GM21367 (cell line): ENCODE measurements at regions not wholly inside any gene's neighbourhood (a gene's known extent, or its start where the extent isn't known, plus 50 kb on each side); places are given as distances from the start of the nearest gene placed in this dataset.
"Not testable (repeated sequence)": the region's sequence is repeated elsewhere in the genome, so short reads cannot be mapped to it uniquely, and the experiment has no call there.

Experiments
- ATAC-seq: cut with Tn5 transposase; IDR thresholded peaks from one replicate; pipeline ENCODE4 v1.9.1; 2021; ENCODE audit not compliant: unreplicated experiment

- no peak for ATAC-seq
Measured at GRCh38 chrX:30008031-30008430, 207.3 kb upstream of the MAGEB2 start.

DNA sequence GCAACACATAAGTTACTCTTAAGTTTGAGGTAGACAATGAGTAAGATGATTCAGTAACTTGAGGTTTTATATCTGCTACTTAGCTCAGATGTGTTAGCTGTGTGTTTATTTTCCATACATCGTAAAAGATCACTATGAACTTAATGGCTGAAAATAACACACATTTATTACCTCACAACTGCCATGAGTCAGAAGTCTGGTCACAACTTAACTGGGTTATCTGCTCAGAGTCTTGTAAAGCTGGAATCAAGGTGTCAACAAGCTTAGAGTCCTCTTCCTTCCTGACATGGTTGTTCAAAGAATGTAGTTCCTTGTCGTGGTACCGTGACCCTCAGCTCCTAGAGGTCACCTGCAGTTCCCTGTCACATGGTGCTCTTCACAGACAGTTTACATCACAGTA lies 204.9 kb upstream of the MAGEB2 start:
- no peak for ATAC-seq

DNA sequence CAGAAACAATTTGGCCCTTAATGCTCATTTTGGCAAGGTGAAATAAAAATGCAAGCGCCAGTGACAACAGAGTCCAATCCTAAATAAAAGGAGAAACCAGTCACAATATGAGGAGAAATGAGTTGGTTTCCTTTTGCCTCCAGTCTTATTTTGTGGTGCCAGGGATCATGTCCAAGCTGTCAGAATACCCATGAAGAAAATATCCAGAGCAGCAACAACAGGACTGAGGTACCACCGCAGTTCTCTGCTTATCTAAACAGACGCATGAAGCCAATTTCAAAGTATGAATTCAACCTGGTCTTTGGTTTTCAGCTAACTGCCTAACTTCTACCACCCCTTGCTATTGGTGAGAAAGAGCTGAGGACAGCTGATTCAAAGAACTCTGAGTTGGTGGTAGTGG lies 199.9 kb upstream of the MAGEB2 start:
- ATAC-seq, result no peak

DNA sequence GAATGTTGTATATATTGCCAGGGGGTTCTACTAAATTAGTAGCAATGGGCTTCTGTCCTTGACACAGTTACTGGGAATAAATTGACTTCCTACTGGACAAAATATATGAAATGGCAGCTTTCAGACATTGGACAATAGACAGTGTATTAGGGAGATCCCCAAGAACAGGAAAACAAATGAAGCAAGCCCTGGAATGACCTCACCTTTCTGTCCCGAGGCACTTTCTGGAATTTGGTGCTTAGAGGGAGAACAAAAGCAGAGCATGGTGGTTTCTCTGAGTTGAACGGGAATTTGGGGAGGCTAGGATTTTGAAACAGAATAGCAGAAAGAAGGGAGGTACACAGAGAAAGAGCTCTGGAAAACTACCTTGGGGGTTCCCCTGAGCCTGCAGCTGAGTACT lies 187.7 kb upstream of the MAGEB2 start:
- no peak for ATAC-seq

GRCh38 chrX:30036406-30036805 lies 179.0 kb upstream of the MAGEB2 start:
- not testable (repeated sequence) for ATAC-seq

DNA sequence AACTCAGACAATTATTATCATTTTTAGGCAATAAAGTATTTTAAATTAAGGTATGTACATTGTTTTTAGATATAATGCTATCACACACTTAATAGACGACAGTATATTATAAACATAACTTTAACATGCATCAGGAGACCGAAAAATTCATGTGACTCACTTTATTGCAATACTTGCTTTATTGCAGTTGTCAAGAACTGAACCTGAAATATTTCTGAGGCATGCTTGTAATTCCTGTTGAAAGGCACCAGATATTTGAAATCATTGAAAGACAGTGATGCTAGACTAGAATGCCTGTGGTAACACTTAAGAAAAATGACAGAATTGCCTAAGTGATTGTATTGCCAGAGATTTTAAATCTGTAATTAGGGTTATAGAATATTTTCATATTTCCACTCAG lies 175.6 kb upstream of the MAGEB2 start:
- no peak for ATAC-seq

GRCh38 chrX:30060718-30061117 lies 154.6 kb upstream of the MAGEB2 start:
- no peak for ATAC-seq

DNA sequence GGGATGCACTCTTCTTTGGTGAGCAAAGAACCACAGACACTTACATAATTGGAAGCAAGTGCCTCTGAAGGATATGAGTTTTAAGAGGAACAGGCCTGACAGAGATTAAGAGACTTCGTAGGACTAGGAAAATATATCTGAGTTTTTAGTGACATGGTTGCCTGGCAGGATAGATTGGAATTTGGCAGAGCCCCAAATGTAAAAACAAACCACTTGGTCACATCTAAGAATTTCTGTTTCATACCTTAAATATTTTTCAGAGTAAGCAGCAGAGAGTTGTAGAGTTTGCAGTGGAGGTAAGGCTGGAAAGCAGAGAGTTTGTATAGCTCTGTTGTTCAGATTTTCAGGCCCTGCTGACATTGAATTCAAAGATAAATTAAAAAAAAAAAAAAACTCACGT lies 150.1 kb upstream of the MAGEB2 start:
- no peak for ATAC-seq

- ATAC-seq, result no peak
Measured at GRCh38 chrX:30067677-30068076, 147.7 kb upstream of the MAGEB2 start.

DNA sequence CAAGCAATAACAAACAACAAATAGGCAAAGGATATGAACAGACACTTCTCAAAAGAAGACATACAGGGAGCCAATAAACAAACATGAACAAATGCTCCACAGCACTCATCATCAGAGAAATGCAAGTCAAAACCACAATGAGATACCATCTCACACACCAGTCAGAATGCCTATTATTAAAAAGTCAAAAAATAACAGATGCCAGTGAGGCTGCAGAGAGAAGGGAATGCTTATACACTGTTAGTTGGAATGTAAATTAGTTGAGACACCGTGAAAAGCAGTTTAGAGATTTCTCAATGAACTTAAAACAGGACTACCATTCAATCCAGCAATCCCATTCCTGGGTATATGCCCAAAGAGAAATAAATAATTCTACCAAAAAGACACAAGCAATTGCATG lies 129.8 kb upstream of the MAGEB2 start:
- no peak for ATAC-seq

DNA sequence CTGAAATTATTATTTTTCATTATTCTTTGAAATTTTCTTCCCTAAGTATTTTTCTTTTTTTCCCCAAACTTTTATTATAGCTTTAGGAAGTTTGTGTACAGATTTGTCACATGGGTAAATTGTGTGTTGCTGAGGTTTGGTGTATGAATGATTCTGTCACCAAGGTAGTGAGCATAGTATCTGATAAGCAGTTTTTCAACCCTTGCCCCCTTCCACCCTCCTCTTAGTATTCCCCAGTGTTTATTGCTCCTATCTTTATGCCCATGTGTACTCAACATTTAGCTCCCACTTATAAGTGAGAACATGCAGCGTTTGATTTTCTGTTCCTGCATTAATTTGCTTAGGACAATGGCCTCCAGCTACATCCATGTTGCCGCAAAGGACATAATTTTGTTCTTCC lies 103.9 kb upstream of the MAGEB2 start:
- no peak for ATAC-seq

GRCh38 chrX:30141966-30142365 lies 73.4 kb upstream of the MAGEB2 start:
- ATAC-seq, result peak; percentile 87

- no peak for ATAC-seq
Measured at GRCh38 chrX:30144221-30144620, 71.1 kb upstream of the MAGEB2 start.

DNA sequence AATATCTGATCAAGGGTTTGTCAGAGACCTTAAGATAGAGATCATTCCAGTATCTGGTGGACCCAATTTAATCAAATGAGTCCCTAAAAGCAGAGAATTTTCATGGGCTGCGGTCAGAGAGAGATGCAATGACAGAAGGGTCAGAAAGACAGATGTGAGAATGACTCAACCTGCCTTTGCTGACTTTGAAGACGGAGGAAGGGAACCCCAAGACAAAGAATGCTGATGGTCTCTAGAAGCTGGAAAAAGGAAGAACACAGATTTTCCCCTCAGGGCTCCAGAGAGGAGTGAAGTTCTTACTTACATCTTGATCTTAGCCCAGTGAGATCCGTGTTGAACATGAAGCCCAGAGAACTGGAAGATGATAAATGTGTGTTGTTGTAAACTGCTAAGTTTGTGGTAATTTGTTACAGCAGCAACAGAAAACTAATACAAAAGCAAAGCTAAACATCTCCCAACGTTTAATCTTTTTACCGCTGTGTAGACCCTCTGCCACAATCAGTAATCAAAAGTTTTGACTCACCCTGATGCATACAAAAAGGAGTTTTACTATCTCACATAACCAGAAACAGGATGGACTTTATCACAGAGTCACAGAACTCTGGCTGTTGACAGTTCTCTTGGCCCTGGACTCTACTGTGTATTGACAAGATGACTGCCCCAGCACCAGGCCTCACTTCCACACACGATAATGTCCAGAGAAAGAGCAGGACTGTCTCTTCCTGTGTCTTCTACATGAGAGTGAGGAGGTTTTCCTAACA lies 70.2 kb upstream of the MAGEB2 start:
- ATAC-seq, result no peak

DNA sequence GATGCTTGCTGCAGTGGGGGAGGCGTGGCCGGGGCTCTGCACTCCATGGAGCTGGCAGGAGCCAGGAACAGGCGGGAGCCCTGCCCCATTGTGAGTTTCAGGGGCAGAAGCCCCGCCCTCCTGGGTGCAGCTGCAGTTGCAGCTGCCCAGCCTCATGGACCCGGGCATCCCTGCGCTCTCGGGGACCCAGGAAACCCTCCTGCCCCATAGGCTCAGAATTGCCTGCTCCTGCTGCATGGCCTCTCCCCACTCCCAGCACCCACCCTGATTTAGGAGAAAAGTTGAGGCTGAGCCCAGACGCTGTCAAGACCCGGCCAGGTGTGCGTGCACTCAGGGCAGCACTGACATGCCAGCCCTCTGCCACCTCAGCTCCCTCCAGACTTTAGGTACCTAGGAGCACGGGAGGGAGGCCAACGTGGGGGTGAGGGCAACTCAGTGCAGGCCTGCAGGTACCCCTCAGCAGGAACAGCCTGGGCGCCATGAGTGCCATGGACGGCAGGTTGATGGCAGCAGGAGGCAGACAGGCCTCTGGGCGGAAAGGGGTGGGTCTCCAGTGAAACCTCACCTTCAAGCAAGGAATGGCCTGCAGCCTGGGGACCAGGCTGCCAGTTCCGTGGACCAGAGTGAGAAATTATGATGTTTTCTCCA lies 67.2 kb upstream of the MAGEB2 start:
- no peak for ATAC-seq

DNA sequence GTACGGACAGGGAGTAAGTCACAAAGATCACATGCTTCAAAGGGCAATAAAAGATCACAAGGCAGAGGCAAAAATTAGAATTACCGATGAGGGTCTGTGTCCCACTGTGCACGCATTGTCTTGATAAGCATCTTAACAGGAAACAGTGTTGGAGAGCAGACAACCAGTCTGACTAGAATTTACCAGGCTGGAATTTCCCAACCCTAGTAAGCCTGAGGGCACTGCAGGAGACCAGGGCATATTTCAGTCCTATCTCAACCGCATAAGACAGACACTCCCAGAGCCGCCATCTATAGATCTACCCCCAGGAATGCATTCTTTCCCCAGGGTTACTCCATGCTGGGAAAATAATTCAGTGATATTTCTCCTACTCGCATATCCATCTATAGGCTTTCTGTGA lies 66.2 kb upstream of the MAGEB2 start:
- not testable (repeated sequence) for ATAC-seq

DNA sequence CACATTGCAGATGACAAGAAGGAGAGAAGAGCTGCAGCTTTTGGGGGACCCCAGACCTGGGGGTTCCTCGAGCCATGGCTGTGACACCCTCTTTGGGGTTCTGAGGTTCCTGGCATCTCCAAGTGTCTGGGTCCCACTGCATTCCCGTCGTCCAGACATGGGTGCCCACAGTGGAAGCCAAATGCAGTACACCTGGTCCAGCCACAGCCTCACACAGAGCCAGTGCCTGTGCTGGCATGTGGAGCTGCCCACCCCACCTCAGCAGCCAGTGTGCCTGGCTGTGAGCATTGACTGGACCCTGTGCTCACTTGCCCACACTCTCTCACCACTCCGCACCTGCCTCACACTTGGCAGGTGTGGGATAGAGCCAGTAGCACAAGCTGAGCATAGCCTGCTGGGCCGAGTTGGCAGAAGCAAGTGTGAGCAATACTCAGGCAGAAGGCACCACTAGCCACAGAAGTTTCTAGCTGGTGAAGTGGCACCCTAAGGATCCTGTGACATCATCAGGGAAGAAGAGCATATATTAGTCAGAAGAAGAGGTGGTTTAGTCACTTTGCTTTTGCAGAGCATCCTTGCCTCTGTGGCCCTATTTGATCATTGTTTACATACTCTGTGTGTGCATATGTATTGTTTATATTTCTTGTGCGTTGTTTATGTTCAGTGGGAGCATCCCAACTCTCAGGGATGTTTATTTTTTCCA lies 65.0 kb upstream of the MAGEB2 start:
- no peak for ATAC-seq

GRCh38 chrX:30151964-30152363 lies 63.4 kb upstream of the MAGEB2 start:
- no peak for ATAC-seq

DNA sequence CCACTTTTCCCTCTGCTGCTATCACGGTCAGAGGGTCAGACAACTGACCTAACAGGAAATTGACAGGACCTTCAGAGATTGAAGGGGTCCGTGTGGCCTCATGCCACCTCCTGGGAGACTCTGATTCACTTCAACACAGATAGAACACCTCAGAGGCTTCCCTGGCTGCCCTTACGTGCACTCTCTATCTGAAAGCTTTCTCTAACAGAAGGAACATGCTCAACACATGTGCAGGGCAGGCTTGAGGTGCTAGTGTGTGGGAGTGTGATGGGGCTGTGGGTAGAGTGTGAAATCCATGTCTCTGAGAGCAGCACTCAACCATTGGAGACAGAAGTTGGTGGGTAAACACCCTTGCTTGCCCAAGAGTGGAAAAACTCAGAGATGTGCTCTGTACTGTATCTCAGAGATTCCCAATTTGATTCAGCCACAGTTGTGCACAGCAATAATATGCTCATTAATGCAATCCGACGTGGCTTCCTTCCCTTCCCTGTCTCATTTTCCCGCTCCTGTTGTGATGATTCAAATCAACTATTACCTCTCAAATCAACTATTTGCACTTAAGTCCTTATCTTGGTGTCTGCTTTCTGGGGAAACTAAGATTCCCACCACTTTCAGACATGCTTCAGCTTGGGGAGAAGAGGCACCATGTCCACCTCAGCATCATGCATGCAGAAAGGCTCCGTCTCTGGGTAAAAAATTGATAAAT lies 62.0 kb upstream of the MAGEB2 start:
- ATAC-seq, result no peak

DNA sequence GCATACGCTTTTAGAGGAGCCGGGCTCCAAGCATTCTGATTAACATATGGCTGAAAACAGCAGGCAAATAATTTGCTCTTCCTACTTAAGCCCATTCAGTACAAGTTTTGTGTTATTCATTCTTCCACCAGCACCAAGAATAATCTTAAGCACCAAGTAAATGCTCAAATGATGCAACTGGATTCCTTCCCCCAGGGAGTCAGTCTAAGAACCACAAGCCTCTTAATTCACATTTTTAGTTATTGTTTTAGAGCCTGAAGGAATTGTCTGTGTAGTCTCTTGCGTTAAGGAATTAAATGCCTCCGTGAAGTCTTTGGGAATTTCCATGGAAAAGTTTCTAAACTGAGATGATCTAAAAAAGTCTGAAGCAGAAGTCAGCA lies 61.5 kb upstream of the MAGEB2 start:
- no peak for ATAC-seq

DNA sequence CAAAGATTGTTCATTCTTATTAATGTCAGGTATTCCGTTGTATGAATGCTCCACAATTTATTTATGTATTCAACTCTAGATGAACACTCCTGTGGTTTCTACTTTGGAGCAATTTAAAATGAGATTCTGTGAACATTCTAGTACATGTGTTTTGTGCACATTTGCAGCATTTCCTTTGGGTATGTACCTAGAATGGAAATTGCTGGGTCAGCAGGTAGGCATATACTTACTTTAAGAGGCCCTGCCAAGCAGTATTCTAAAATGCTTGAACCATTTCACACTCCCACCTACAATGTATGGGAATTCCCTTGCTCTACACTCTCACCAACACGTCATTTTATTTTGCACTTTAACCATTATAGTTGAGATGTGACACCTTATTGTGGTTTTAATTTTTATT lies 59.4 kb upstream of the MAGEB2 start:
- ATAC-seq, result no peak
